H1 (cell line): ENCODE measurements at regions not wholly inside any gene's neighbourhood (a gene's known extent, or its start where the extent isn't known, plus 50 kb on each side); places are given as distances from the start of the nearest gene placed in this dataset.

Experiments used
- CTCF ChIA-PET: fragments of 300-600 bp; sonication (Branson Sonifier 250); formaldehyde crosslinking; loops from one replicate; lab custom pipeline; 2021; ENCODE audit not compliant: partially characterized antibody; lab: Charles Lee
- POLR2A ChIA-PET: fragments of 300-600 bp; sonication (Branson Sonifier 250); formaldehyde crosslinking; loops from one replicate; lab custom pipeline; 2021; ENCODE audit warnings: inconsistent platforms; ENCODE audit not compliant: partially characterized antibody; lab: Charles Lee
- DNase-seq, 2 experiments: peaks; one replicate each; pipeline versions ENCODE4 v3.0.0 to v3.0.0-alpha.2; 2010 to 2022; ENCODE audit warnings: low spot score in 2 of 2, low read depth in 1 of 2, mixed read lengths in 1 of 2
- FAIRE-seq: peaks from 2 replicates; lab custom pipeline; 2011; peaks lifted over from hg19 to GRCh38; lab: Jason Lieb, UNC
- H2AFZ ChIP-seq: 2 replicates; pipeline ENCODE4 v1.8.1; 2012; ENCODE audit warnings: low read length, inconsistent platforms
- H2AK5ac ChIP-seq: 2 replicates; pipeline ENCODE4 v1.6.1; 2013; ENCODE audit warnings: low read depth, low read length
- H2BK120ac ChIP-seq: replicated peaks from 2 replicates; pipeline ENCODE3; 2013; ENCODE audit warnings: low read depth, low read length, inconsistent platforms
- H2BK12ac ChIP-seq: 2 replicates; pipeline ENCODE4 v1.6.1; 2013; ENCODE audit warnings: low read depth, low read length
- H2BK15ac ChIP-seq: 2 replicates; pipeline ENCODE4 v1.6.1; 2013; ENCODE audit warnings: low read length
- H2BK20ac ChIP-seq: 2 replicates; pipeline ENCODE4 v1.6.1; 2013; ENCODE audit warnings: low read length
- H2BK5ac ChIP-seq: 2 replicates; pipeline ENCODE4 v1.6.1; 2013; ENCODE audit warnings: low read depth, low read length
- H3K14ac ChIP-seq: 2 replicates; pipeline ENCODE4 v1.6.1; 2013; ENCODE audit warnings: inconsistent platforms; ENCODE audit not compliant: insufficient read length
- H3K18ac ChIP-seq: 2 replicates; pipeline ENCODE4 v1.6.1; 2013; ENCODE audit warnings: low read length; ENCODE audit errors: extremely low read depth
- H3K23ac ChIP-seq: 2 replicates; pipeline ENCODE4 v1.6.1; 2013; ENCODE audit warnings: inconsistent platforms; ENCODE audit not compliant: insufficient read length
- H3K23me2 ChIP-seq: 2 replicates; pipeline ENCODE4 v1.6.1; 2013; ENCODE audit warnings: low read depth, low read length
- H3K27ac ChIP-seq: 2 replicates; pipeline ENCODE4 v1.6.1; 2011; ENCODE audit warnings: low read depth, low read length, inconsistent platforms
- H3K27me3 ChIP-seq, 4 experiments: replicated peaks in 1 of 4; 1 replicate in 1 of 4; 2 replicates in 3 of 4; pipeline versions ENCODE4 v1.6.1 to v1.8.1; 2011 to 2013; ENCODE audit warnings: low read length in 3 of 4, mild to moderate bottlenecking in 3 of 4, inconsistent platforms in 2 of 4, mixed read lengths in 2 of 4, moderate library complexity in 1 of 4; ENCODE audit not compliant: control insufficient read depth in 3 of 4, insufficient read depth in 3 of 4; ENCODE audit errors: extremely low read depth in 1 of 4
- H3K36me3 ChIP-seq, 4 experiments: 2 replicates each; pipeline versions ENCODE4 v1.6.1 to v1.8.1; 2011 to 2013; ENCODE audit warnings: mild to moderate bottlenecking in 4 of 4, low read length in 3 of 4, moderate library complexity in 2 of 4, control low read depth in 1 of 4, inconsistent platforms in 1 of 4; ENCODE audit not compliant: insufficient read depth in 4 of 4, control insufficient read depth in 2 of 4
- H3K4ac ChIP-seq: replicated peaks from 2 replicates; pipeline ENCODE3; 2013; ENCODE audit warnings: low read length, low read depth, mixed read lengths, inconsistent platforms; ENCODE audit not compliant: insufficient read length
- H3K4me1 ChIP-seq, 4 experiments: replicated peaks in 1 of 4; 1 replicate in 1 of 4; 2 replicates in 3 of 4; pipeline versions ENCODE4 v1.6.1 to v1.8.1; 2011 to 2013; ENCODE audit warnings: low read length in 3 of 4, inconsistent platforms in 2 of 4, mixed read lengths in 1 of 4; ENCODE audit not compliant: insufficient read depth in 4 of 4, control insufficient read depth in 3 of 4
- H3K4me2 ChIP-seq, 2 experiments: 2 replicates each; pipeline versions ENCODE4 v1.6.1 to v1.8.1; 2011 to 2013; ENCODE audit warnings: low read depth in 2 of 2, low read length in 2 of 2, control low read depth in 1 of 2, inconsistent platforms in 1 of 2, mild to moderate bottlenecking in 1 of 2; ENCODE audit not compliant: insufficient read depth in 1 of 2
- H3K4me3 ChIP-seq, 4 experiments: fragments of 200-600, 300-600 bp in 1 of 4; sonication (generic), shearing (Covaris generic), sonication (Bioruptor Twin) in 1 of 4; 2 replicates each; pipeline versions ENCODE4 v1.5.1 to v1.8.1; 2011 to 2016; ENCODE audit warnings: low read length in 4 of 4, low read depth in 3 of 4, control low read depth in 2 of 4, inconsistent platforms in 2 of 4, mild to moderate bottlenecking in 2 of 4, mixed read lengths in 1 of 4, moderate library complexity in 1 of 4; ENCODE audit not compliant: insufficient read depth in 2 of 4; ENCODE audit errors: extremely low read depth in 1 of 4
- H3K56ac ChIP-seq: replicated peaks from 2 replicates; pipeline ENCODE3; 2013; ENCODE audit warnings: low read depth, mild to moderate bottlenecking, mixed read lengths, low read length, inconsistent platforms; ENCODE audit not compliant: insufficient read length
- H3K79me1 ChIP-seq: 2 replicates; pipeline ENCODE4 v1.6.1; 2013; ENCODE audit warnings: low read depth, low read length, control low read depth
- H3K79me2 ChIP-seq, 2 experiments: 2 replicates each; pipeline versions ENCODE4 v1.6.1 to v1.8.1; 2012 to 2013; ENCODE audit warnings: low read length in 2 of 2, mild to moderate bottlenecking in 2 of 2, inconsistent platforms in 1 of 2; ENCODE audit not compliant: insufficient read depth in 2 of 2, control insufficient read depth in 1 of 2
- H3K9ac ChIP-seq, 4 experiments: replicated peaks in 1 of 4; 1 replicate in 1 of 4; 2 replicates in 3 of 4; pipeline versions ENCODE4 v1.6.1 to v1.8.1; 2011 to 2013; ENCODE audit warnings: low read depth in 3 of 4, low read length in 3 of 4, control low read depth in 2 of 4, mild to moderate bottlenecking in 2 of 4, moderate library complexity in 2 of 4, inconsistent platforms in 1 of 4; ENCODE audit errors: extremely low read depth in 1 of 4
- H3K9me3 ChIP-seq, 2 experiments: 2 replicates each; pipeline versions ENCODE4 v1.6.1 to v1.8.1; 2012 to 2013; ENCODE audit warnings: mild to moderate bottlenecking in 2 of 2, moderate library complexity in 2 of 2, control low read depth in 1 of 2, inconsistent platforms in 1 of 2, low read depth in 1 of 2, low read length in 1 of 2, mixed read lengths in 1 of 2; ENCODE audit not compliant: insufficient read depth in 2 of 2
- H4K20me1 ChIP-seq, 2 experiments: replicated peaks in 1 of 2; 2 replicates each; pipeline versions ENCODE3 to v1.8.1; 2011 to 2013; ENCODE audit warnings: inconsistent platforms in 2 of 2, low read length in 2 of 2, mild to moderate bottlenecking in 1 of 2; ENCODE audit not compliant: insufficient read depth in 2 of 2, control insufficient read depth in 1 of 2
- H4K5ac ChIP-seq: 2 replicates; pipeline ENCODE4 v1.6.1; 2013; ENCODE audit warnings: low read length, low read depth, mixed read lengths, inconsistent platforms; ENCODE audit not compliant: insufficient read length
- H4K8ac ChIP-seq: 2 replicates; pipeline ENCODE4 v1.8.0; 2013; ENCODE audit warnings: mild to moderate bottlenecking, moderate library complexity, low read length, inconsistent platforms; ENCODE audit not compliant: insufficient read depth; ENCODE audit errors: extremely low read depth
- H4K91ac ChIP-seq: replicated peaks from 2 replicates; pipeline ENCODE3; 2013; ENCODE audit warnings: low read length, mixed read lengths, inconsistent platforms; ENCODE audit not compliant: insufficient read length
- HDAC2 ChIP-seq, 2 experiments: fragments of 300-600 bp in 1 of 2; sonication (generic) in 1 of 2; IDR thresholded peaks; 2 replicates each; pipeline ENCODE4 v1.6.1; 2011 to 2012; ENCODE audit warnings: low read depth in 2 of 2, low read length in 2 of 2, mild to moderate bottlenecking in 2 of 2, moderate library complexity in 2 of 2, borderline replicate concordance in 1 of 2, inconsistent platforms in 1 of 2
- TAF7 ChIP-seq: optimal IDR thresholded peaks from 2 replicates; pipeline ENCODE3; 2011; ENCODE audit warnings: low read depth, mild to moderate bottlenecking, inconsistent platforms, low read length, moderate library complexity, borderline replicate concordance

DNA sequence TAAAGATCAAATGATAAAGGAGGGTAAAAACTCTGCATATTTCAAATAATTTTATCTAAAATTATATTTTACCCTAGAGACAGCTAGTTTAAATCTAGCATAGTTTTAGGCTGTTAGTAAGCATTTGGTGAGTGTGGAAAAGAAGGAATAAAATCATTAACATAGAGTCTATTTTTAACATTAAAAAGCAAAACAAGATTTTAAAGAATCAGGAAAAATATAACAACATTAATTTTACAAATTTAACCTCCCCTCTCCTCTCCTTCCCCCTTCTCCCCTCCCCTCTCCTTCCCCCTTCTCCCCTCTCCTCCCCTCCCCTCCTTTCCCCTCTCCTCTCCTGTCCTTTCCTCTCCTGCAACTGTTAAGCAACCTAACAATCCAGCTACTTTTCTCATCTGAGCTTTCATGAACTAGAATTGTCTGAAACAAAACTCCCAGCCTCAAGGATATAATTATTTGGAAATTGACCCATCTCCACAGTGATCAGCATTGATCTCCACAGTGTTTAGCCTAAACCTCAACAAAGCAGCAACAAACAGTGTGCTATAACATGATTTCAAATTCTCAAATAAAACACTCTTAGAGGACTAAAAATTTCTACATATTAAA lies 293.2 kb downstream of the PPP1R3A start:
- Histone ChIP-seq H3K18ac (no peak overlapping the region), H3K4me1 (no peaks in the 10 kb centered on the region), H3K23ac (no peak overlapping the region), H2BK120ac (no peak overlapping the region), H3K4ac (no peak overlapping the region), H2BK5ac (no peak overlapping the region), H4K91ac (no peak overlapping the region), H3K4me2 (no peak overlapping the region), H3K23me2 (peaks cover 1% of the 10 kb centered on the region; the same call in 1 of the 2 replicates), H3K79me1 (no peaks in the 10 kb centered on the region), H3K4me3 (no peak overlapping the region), H3K9me3 (peaks cover 17 to 26% of the 10 kb centered on the region in 2 experiments; a peak in 3 of 4 replicates), H3K27me3 (no peaks in the 10 kb centered on the region), H3K36me3 (no peaks in the 10 kb centered on the region; a peak in 1 of 8 replicates), H4K5ac (no peak overlapping the region), H3K9ac (no peak overlapping the region), H2AFZ (no peak overlapping the region), H2BK20ac (no peak overlapping the region), H3K56ac (no peak overlapping the region), H4K20me1 (no peaks in the 10 kb centered on the region), H2BK15ac (no peak overlapping the region), H2AK5ac (no peak overlapping the region), H3K79me2 (no peaks in the 10 kb centered on the region), H3K14ac (no peak overlapping the region), H4K8ac (no peak overlapping the region), H2BK12ac (no peak overlapping the region), H3K27ac (no peak overlapping the region)
- no peak for FAIRE-seq
- no peak for DNase-seq
- ChIA-PET CTCF (no interaction called here), POLR2A (no interaction called here)
- TF ChIP-seq TAF7 (no peak), HDAC2 (IDR thresholded peaks at IDR 0.05; ENCODE audit: borderline replicate concordance in 1 of 2, low read depth in 2 of 2, low read length in 2 of 2) (no peak)
